ENCODE measurements at regions not wholly inside any gene's neighbourhood (a gene's known extent, or its start where the extent isn't known, plus 50 kb on each side); places are given as distances from the start of the nearest gene placed in this dataset.
A peak's percentile ranks its signal among the peaks of the same experiment; 100 is the strongest.
"Not testable (repeated sequence)": the region's sequence is repeated elsewhere in the genome, so short reads cannot be mapped to it uniquely, and the experiment has no call there.

- DNase-seq (ENCODE audit: low read depth): no peak
Measured at GRCh38 chr16:26505496-26505895, 561.2 kb upstream of the C16orf82 start.

GRCh38 chr16:26508946-26509345 lies 557.8 kb upstream of the C16orf82 start:
- DNase-seq (ENCODE audit: low read depth): not testable (repeated sequence)

- no peak for DNase-seq (ENCODE audit: low read depth)
Measured at GRCh38 chr16:26510924-26511323, 555.8 kb upstream of the C16orf82 start.

- no peak for DNase-seq (ENCODE audit: low read depth)
Measured at GRCh38 chr16:26511463-26511862, 555.3 kb upstream of the C16orf82 start.

- DNase-seq (ENCODE audit: low read depth): no peak
Measured at GRCh38 chr16:26521626-26522025, 545.1 kb upstream of the C16orf82 start.

- DNase-seq (ENCODE audit: low read depth): peak; percentile 14
Measured at GRCh38 chr16:26524281-26524680, 542.4 kb upstream of the C16orf82 start.

- DNase-seq (ENCODE audit: low read depth): no peak
Measured at GRCh38 chr16:26524846-26525245, 541.9 kb upstream of the C16orf82 start.

- no peak for DNase-seq (ENCODE audit: low read depth)
Measured at GRCh38 chr16:26525856-26526255, 540.9 kb upstream of the C16orf82 start.

- no peak for DNase-seq (ENCODE audit: low read depth)
Measured at GRCh38 chr16:26526633-26527032, 540.1 kb upstream of the C16orf82 start.

- DNase-seq (ENCODE audit: low read depth): no peak
Measured at GRCh38 chr16:26530584-26531289, 536.0 kb upstream of the C16orf82 start.

- DNase-seq (ENCODE audit: low read depth): no peak
Measured at GRCh38 chr16:26531290-26531730, 535.4 kb upstream of the C16orf82 start.

GRCh38 chr16:26532456-26532855 lies 534.3 kb upstream of the C16orf82 start:
- DNase-seq (ENCODE audit: low read depth): no peak

GRCh38 chr16:26542198-26542597 lies 524.5 kb upstream of the C16orf82 start:
- DNase-seq (ENCODE audit: low read depth): no peak

- no peak for DNase-seq (ENCODE audit: low read depth)
Measured at GRCh38 chr16:26546573-26546972, 520.2 kb upstream of the C16orf82 start.

- no peak for DNase-seq (ENCODE audit: low read depth)
Measured at GRCh38 chr16:26547681-26548080, 519.0 kb upstream of the C16orf82 start.

- no peak for DNase-seq (ENCODE audit: low read depth)
Measured at GRCh38 chr16:26550111-26550610, 516.6 kb upstream of the C16orf82 start.

- no peak for DNase-seq (ENCODE audit: low read depth)
Measured at GRCh38 chr16:26554030-26554429, 512.7 kb upstream of the C16orf82 start.

GRCh38 chr16:26561303-26561702 lies 505.4 kb upstream of the C16orf82 start:
- no peak for DNase-seq (ENCODE audit: low read depth)

GRCh38 chr16:26563018-26563417 lies 503.7 kb upstream of the C16orf82 start:
- no peak for DNase-seq (ENCODE audit: low read depth)

GRCh38 chr16:26567356-26567755 lies 499.4 kb upstream of the C16orf82 start:
- no peak for DNase-seq (ENCODE audit: low read depth)

- peak; percentile 11 for DNase-seq (ENCODE audit: low read depth)
Measured at GRCh38 chr16:26569793-26570192, 496.9 kb upstream of the C16orf82 start.

GRCh38 chr16:26578748-26579147 lies 488.0 kb upstream of the C16orf82 start:
- no peak for DNase-seq (ENCODE audit: low read depth)

GRCh38 chr16:26583803-26584202 lies 482.9 kb upstream of the C16orf82 start:
- DNase-seq (ENCODE audit: low read depth): no peak

GRCh38 chr16:26593700-26594099 lies 473.0 kb upstream of the C16orf82 start:
- DNase-seq (ENCODE audit: low read depth): no peak

Data from forelimb muscle (tissue), 1 donor.